Activated T-helper 1 cell treated with anti-CD3 and anti-CD28 coated beads, Interleukin-2, amount 50 U/mL, for 16 hours (primary cell): ENCODE measurements at regions not wholly inside any gene's neighbourhood (a gene's known extent, or its start where the extent isn't known, plus 50 kb on each side); places are given as distances from the start of the nearest gene placed in this dataset.

Experiments used
- DNase-seq, 2 donors: peaks; one replicate each; pipeline ENCODE4 v3.0.0-alpha.2; 2020; ENCODE audit warnings: low read depth in 1 of 2, low spot score in 1 of 2

GRCh38 chr2:41992671-41993434 is 55.0 kb upstream of the PKDCC start:
- DNase-seq, result no peak

GRCh38 chr2:41993435-41993925 is 54.3 kb upstream of the PKDCC start:
- DNase-seq, result no peak

- DNase-seq, result no peak
Observed at GRCh38 chr2:41994233-41994637, 53.6 kb upstream of the PKDCC start.

- DNase-seq, result no peak
Observed at GRCh38 chr2:41994661-41995060, 53.2 kb upstream of the PKDCC start.

- DNase-seq, result no peak
Observed at GRCh38 chr2:41997561-41997960, 50.3 kb upstream of the PKDCC start.
